GM19328 (cell line): ENCODE measurements at regions not wholly inside any gene's neighbourhood (a gene's known extent, or its start where the extent isn't known, plus 50 kb on each side); places are given as distances from the start of the nearest gene placed in this dataset.

Experiments
- ATAC-seq: cut with Tn5 transposase; IDR thresholded peaks from one replicate; pipeline ENCODE4 v1.9.1; 2021; ENCODE audit warnings: mild to moderate bottlenecking, moderate library complexity; ENCODE audit not compliant: unreplicated experiment

DNA sequence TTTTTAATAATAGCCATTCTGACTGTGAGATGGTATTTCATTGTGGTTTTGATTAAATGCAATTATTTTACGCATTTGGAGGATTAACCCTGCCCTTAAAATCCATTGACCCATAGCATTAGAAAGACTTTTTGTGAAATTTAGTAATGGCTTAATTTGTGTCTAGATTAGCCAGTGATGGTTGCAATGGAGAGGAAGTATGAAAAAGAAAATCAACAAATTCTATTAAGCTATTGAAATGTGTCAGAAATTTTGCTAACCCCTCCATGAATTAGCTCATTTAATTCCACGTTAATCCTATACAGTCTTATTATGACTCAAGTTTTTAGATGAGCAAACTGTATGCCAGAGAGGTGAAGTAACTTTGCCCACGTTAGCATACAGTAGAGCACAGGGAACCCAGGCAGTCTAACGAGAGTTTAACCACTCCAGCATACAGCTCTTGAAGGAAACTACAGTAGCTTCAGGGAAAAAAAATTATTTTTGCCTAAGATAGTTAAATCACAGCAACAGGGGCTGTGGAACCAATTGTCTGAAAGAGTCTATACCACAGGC, 158.2 kb upstream of the PPP2R2B start:
- no peak for ATAC-seq

DNA sequence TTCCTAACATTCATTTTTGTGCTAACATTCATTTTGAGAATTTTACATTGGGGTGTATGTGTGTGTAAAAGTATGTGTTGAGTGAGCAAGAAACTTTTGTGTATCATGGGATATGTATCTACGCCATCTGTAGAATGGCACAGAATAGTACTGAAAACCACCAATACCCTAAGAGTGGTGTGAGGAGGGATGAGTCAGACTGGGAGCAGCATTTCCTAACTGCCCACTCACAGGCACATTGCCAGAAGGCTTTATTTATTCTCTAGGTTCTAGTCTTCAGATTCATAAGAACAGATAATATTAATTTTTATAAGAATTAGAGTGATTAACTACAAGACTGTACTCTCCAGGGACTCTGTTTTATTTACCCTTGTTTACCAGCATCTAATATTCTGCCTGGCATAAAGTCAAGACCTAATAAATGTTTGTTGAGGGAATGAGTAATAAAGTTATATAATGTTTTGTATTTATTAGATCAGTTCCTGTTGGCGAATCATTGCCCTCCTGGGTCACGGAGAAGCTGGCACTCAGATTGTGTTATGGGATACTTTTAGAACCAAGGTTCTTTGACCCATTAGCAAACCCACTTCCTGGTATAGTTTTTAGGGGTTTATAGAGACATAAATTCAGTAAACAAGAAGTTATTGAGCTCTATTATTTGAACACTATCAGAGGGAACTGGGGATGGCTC, 159.1 kb upstream of the PPP2R2B start:
- no peak for ATAC-seq

DNA sequence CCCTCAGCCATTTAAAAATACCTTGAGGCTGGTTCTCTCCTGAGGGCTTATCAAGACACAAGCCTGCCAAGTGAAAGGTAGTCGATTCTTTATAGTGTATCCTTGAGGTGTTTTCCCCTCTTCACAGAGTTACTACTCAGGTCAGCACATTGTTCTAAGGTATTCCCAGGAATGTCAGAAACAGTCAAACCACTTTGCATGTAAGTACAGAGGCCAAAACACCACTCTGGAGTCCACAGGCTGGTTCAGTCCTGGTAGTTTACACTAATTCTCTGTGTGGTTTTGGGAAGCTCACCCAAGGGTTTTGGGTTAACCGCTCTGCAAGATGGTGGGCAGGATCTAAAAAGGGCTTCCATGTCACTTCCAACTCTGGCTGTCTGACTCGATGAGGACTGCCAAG, 162.3 kb upstream of the PPP2R2B start:
- ATAC-seq: no peak

DNA sequence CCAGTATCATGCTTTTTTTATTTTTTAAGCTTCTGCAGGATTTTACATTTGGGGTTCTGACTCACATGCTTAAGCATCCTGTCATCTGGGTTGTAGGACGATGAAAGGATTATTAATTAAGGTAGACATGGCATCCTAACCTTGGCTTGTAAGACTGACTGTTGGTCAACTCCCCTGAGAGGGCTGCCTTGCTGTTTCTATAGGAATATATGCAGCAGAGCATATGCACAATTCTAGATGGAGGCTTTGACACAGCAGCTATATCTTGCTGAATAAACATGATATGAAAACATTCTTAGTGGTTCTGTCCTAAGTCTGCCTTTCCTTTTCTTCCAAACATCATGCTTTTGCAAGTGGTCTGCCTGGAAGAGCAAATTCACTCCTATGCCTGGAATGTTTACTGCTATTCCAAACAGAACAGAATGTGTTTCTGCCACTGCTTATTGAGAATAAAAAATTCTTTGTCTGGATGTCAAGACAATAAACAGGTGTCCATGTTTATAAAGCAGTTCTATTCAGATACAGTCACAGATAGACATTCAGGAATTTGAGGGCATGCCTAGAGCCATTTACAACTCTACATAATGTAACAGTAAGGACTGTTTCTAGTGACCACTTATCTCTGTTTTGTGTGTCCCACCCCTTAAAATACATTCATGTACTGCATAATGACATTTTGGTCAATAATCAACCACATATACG, 166.2 kb upstream of the PPP2R2B start:
- ATAC-seq: no peak

DNA sequence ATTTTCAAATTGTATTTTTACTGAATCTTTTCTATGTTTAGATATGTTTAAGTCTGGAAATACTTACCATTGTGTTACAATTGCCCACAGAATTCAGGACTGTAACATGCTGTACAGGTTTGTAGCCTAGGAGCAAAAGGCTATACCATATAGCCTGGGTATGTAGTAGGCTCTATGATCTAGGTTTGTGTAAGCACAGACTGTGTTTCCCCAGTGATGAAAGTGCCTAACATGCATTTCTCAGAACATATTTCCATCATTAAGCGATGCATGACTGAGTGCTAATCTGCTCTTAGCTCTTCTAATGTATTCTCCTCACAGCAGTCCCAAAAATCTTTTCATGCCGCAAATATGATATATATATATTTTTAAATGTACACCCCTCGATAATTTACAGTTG, 166.7 kb upstream of the PPP2R2B start:
- no peak for ATAC-seq

DNA sequence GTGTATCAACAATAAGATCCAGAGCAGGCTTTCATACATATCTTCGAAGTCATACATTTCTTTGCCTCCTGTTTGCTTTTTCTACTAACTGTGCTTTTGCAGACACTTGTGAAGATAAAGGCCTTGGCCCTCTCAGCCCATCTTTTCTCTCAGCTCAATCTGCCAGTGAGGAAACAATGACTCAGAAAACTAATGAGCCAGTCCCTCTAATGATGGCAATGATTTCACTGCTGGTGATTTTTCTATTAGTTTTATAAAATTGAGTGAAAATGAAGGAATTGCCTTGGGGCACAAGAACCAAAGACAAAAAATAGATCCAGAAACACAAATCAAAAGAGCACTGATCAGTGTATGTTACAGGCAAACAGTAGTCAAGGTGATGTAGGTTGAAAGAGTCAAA, 167.7 kb upstream of the PPP2R2B start:
- ATAC-seq: no peak

DNA sequence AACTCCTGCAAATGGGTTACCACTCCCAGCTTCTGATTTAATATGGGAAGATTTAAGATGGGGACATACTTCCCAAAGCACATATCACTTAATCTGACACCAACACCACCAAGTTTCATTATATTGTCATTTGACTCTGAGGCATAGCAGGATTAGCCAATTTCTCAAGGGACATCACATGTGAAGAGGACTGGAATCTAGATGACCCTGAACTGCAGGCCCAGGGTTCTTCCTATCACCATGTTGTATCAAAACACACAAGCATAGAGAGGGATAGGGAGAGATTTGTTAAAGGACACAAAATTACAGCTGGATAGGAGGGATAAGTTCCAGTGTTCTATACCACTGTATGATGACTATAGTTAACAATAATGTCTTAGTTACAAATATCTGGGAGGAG, 168.3 kb upstream of the PPP2R2B start:
- no peak for ATAC-seq

DNA sequence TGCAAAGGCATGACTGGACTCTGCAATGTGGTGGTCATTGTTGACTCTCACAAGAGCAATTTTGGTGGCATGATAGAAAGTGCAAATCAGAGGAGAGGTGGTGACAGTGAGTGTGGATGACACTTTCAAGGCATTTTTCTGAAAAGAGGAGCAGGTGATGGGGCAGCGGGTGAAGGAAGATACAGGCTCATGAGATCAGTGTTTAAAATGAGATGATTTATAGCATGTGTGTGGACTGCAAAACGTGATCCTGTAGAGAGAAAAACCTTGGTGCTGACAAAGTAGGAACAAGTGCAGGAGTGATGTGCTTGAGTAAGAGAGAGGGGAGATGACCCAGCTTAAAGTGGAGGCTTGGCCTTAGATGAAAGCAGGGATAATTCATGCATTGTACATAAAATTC, 171.2 kb upstream of the PPP2R2B start:
- ATAC-seq: no peak

DNA sequence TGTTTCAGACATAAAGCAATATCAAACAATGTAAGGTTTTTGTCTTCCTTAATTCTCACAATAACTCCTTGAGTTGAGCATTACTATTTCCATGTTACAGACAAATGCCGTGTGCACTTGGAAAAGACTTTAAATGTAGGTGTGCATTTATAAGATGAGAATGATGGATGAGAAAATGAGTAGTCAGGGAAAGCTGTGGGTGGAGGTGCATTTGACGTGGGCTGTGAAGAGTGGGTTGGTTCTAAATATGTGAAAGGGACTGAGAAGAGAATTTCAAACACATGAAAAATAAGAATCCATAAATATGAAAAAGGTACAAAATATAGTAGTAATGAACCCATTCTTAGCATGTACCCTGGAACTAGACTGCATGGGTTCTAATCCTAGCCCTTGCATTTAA, 171.6 kb upstream of the PPP2R2B start:
- ATAC-seq: no peak

DNA sequence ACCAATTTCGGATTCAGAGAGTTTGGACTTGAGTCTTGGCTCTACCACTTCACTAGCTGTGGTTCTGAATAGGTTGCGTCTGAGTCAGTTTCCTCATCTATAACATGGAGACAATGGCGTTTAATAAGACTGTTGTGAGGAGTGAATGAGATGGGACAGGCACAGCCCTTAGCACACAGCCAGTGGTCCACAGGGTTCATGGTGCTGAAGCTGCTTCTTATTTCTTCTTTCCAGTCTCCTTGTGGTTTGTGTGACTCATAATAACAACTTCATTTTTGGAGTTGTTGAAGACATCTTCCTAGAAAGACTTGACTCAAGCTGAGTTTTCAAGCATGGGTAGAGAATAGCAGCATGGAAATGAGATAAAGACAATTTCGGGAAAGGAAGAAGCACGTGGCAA, 172.6 kb upstream of the PPP2R2B start:
- ATAC-seq: no peak

DNA sequence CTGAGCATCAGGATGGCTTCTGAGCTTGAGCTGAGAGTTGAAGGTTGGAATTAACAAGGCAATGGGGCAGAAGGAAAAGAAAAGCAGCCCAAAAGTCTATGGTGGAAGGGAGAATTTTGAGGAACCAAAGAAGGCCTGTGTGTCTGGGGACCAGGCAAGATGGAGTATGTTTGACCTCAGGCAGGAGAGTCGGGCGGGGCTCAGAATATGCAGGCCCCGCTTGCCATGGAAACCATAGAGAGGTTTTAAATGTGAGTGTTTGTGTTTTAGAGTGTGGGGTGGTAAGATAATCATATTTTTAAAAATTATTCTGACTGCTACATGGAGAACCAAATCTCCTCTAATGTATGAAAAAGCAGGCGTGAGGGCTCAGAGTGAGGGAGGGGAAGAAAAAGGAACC, 174.0 kb upstream of the PPP2R2B start:
- ATAC-seq: no peak

DNA sequence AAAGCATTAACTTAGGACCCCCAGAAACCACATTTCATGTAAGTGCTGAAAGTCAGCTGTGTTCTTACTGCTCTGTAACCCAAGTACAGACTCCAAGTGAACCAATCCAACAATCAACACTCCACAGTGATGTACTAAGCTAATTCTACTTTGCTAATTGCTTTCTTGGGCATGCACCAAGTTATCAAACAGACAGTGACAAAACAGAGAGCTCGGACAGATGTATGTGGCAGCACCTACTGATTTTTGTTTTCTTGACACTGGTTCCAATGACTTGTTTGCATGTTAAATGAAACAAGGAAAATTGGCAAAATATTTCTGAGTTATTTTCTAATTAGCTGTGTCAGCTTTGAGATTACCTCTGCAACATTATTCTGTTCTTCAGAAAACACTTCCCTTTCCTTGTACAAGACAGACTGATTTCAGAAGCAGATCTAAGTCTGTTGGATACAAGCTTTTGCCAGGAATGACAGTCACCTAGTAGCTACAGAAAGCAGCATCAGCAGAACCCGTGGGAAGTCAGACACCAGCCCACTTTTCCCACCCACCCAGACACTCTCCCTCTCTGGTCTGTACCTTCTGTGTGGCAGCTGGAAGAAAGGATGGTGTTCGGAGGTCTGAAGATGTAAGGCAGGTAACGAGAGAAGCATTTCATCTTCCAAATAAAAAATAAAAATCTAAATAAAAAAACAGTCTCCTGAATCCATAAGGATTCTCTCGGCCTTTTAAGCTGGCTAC, 176.7 kb upstream of the PPP2R2B start:
- no peak for ATAC-seq

DNA sequence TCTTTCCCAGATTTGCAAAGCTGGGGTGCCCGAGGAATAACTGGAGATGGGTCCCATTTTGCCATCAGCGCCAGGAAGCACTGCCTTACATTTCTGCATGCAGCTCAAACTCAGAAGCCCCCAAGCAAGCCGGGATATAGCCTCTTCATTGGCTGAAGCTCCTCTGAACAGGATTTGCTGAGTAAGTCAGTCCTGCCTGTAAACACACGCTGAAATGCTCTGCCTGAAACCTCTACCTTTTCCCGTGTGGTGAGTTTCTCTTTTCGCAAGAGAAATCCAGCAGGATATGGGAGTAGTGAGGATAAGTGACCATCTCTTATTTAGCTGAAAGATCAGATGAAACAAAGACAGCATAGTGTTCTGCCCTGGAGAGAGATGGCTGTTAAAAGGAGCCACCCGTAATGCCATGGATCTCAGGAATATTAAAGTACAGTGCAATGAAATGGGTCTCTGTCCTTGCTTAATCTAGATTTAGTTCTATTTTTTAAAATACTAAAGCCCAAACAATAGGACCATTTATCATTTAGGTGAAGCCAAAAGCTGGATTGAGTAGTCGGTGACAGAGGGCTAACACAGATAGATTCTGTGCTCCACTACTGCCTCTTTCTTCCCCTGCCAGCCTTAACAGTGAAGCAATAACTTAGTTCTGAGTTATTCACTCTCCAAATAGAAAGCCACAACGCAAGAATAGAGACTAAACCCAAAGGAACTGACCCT, 177.5 kb upstream of the PPP2R2B start:
- ATAC-seq: no peak

DNA sequence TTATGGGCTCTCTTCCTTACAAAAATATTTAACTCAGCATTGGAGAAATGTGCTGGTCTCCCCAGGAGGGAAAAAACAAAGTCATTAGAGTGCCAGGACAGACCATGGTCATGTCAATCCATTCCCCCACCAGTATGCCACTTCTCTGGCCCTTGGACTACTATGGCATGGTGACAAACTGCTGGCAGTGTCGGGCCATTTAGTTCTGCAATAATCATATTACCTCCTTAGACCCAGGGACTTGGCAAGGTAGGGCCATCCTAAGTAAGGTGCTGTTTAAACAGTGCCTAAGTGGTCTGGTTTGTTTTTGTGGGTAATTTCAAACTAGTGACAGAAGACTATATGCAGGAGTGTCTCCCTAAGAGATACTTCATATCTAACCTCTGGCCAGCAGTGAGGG, 177.8 kb upstream of the STK32A start:
- no peak for ATAC-seq

DNA sequence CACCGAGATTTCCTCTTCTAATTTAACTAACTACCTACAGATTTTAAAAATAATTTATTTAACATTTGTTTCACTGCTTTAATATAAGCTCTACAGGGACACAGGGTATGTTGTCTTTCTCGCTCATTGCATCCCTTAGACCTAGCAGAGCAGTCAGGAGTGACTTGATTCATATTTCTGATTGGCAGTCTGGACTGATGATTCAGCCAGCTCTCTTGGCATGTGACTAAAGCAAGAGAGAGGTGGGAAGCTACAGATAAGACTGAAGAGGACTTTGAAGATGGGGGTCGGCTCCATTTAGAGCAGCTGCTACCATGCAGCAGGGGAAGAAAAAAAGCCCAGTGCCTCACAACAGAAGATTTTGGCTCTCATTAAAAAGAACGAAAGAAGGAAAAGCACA, 173.4 kb upstream of the STK32A start:
- ATAC-seq: no peak

DNA sequence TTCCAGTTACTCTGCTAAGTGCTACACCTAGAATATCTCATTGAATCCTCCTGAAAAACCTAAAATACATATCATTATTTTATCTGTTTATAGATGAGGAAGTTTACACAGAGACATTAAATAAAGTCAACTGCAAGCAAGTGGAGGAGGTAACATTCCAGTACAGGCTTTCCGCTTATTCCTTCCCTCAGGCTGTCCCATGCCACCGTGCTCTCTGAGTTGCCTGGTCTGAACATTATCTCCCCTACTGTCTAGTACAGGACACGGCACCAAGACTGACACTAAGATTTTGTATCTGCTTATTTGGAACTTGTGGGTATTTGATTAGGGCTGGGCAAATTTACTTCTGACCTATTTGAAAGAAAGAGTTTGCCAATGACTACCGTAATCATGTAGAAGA, 172.4 kb upstream of the STK32A start:
- ATAC-seq: no peak

DNA sequence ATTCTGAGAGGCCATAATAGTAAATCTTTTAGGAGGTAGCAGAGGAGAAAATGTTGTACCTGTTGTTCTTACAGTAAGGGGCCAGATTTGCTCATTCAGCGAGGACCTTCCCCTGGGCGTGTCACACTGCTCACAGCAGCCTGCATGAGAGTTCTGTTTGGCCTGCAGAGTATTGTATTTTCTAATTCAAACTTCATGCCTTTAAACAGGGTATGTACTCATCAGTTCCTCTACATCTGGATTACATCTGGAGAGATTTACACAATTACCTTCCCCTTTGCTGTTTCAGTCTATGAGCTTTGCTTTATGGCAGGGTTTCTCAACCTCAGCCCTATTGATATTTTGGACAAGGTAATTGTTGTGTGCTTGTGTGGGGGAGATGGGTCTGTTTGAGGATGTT, 170.9 kb upstream of the STK32A start:
- no peak for ATAC-seq

DNA sequence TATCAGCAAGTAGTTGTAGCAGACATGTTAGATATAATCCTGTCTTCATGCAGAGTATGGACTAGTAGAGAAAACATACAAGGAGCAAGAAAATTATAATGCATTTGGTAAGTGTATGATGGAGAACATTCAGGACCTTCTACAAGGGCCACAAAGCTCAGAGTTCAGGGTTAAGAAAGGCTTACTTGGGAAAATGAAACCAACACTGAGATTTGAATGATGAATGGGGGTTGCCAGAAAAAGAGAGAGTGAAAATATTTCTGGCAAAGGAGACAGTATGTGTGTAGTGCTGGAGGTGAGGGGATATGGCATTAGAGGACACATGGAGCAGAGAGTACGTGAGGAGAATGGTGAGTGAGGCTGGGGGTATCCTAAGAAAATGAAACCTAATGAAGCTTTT, 169.8 kb upstream of the STK32A start:
- no peak for ATAC-seq

DNA sequence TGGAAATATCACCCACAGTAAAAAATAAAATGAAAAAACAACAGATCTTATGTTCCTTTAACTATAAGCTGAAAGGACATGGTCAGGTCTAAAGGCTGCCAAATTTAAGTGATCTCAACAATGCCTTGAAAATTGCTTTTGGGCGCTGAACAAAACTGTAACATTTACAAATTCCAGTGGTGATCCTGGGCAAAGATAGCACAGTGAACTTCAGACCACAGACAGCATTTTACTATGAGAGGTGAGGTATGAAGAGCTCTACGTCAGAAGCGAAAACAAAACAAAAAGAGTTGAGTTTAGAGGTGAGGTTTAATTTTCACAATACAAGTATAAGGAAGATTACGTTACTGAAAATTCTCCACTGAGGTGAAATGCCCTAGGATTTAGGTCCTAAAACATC, 165.8 kb upstream of the STK32A start:
- no peak for ATAC-seq

DNA sequence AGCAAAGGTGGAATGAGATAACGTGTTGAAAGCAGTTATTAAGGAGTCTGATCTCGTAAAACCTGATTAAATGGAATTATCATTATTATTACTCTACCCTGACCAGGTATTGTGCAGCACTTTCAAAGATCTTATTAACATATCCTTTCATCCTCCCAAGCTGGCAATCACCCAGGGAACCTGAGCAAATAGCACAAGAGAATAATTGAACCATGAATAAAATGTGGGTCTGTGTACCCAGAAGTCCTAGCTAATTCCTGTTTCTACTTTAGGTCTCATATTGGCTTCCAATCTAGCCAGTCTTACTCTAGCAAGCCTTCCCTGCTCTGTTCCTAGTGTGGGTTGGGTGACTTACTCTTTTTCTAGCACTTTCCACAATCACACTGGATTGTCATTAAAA, 162.2 kb upstream of the STK32A start:
- ATAC-seq: no peak

DNA sequence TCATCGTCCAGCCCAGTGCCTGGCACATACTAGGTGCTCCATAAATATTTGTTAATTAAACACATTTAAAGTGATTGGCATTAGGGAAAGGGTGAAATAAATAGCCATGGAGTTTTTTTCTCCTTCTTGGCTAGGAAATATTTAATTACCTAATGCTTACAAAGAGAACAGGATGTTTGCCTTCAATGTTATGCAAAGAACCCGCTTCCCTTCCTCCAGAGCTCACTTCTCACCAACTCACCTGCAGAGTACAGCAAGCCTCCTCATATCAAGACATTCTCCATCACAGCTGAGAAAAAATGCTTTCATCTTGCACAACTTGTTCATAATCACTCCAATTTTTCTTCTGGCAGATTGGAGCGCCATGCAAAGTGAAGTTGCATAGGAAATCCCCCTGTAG, 161.7 kb upstream of the STK32A start:
- ATAC-seq: no peak
